DOHH2 (cell line): ENCODE measurements at regions not wholly inside any gene's neighbourhood (a gene's known extent, or its start where the extent isn't known, plus 50 kb on each side); places are given as distances from the start of the nearest gene placed in this dataset.

Experiments used
- H3F3A ChIP-seq: fragments of 200-600 bp; sonication (generic), shearing (Covaris generic); 2 replicates; pipeline ENCODE4 v1.6.0; 2016; ENCODE audit warnings: antibody characterized with exemption, mild to moderate bottlenecking; ENCODE audit not compliant: control insufficient read depth, insufficient read depth
- H3K27ac ChIP-seq: fragments of 200-600 bp; sonication (generic); 2 replicates; pipeline ENCODE4 v1.5.1; 2014; ENCODE audit warnings: low read depth, mild to moderate bottlenecking, low read length, moderate library complexity
- H3K27me3 ChIP-seq: fragments of 200-600 bp; sonication (generic); 2 replicates; pipeline ENCODE4 v1.6.1; 2014; ENCODE audit warnings: mild to moderate bottlenecking, low read length, mixed read lengths; ENCODE audit not compliant: control insufficient read depth
- H3K36me3 ChIP-seq: fragments of 200-600 bp; sonication (generic); 2 replicates; pipeline ENCODE4 v1.6.1; 2014; ENCODE audit warnings: mild to moderate bottlenecking, low read length, moderate library complexity, mixed read lengths; ENCODE audit not compliant: control insufficient read depth
- H3K4me1 ChIP-seq: fragments of 200-600 bp; sonication (generic); 2 replicates; pipeline ENCODE4 v1.6.1; 2014; ENCODE audit warnings: mild to moderate bottlenecking, low read length, mixed read lengths; ENCODE audit not compliant: control insufficient read depth
- H3K4me2 ChIP-seq: fragments of 200-600 bp; sonication (generic); 2 replicates; pipeline ENCODE4 v1.6.0; 2014; ENCODE audit warnings: mild to moderate bottlenecking, low read length, moderate library complexity
- H3K4me3 ChIP-seq: fragments of 200-600 bp; sonication (generic); 2 replicates; pipeline ENCODE4 v1.5.1; 2014; ENCODE audit warnings: mild to moderate bottlenecking, low read length, mixed read lengths
- H3K79me2 ChIP-seq: fragments of 200-600 bp; sonication (generic); 2 replicates; pipeline ENCODE4 v1.6.1; 2014; ENCODE audit warnings: mild to moderate bottlenecking, low read length, mixed read lengths; ENCODE audit not compliant: control insufficient read depth
- H3K9me2 ChIP-seq: fragments of 200-600 bp; sonication (generic); replicated peaks from 2 replicates; pipeline ENCODE4 v1.6.1; 2014; ENCODE audit warnings: mild to moderate bottlenecking, low read length, mixed read lengths; ENCODE audit not compliant: control insufficient read depth
- H3K9me3 ChIP-seq: fragments of 200-600 bp; sonication (generic); 2 replicates; pipeline ENCODE4 v1.6.1; 2014; ENCODE audit warnings: antibody characterized with exemption, low read length, mixed read lengths; ENCODE audit not compliant: control insufficient read depth, insufficient read depth
- H4K20me1 ChIP-seq: fragments of 200-600 bp; sonication (generic); 2 replicates; pipeline ENCODE4 v1.6.0; 2014; ENCODE audit warnings: low read depth, mild to moderate bottlenecking, antibody characterized with exemption, low read length, moderate library complexity; ENCODE audit not compliant: control insufficient read depth, insufficient read depth
- CTCF ChIP-seq: fragments of 200-600 bp; sonication (generic); IDR thresholded peaks from one replicate; pipeline ENCODE4 v1.5.1; 2014; ENCODE audit warnings: antibody characterized with exemption, mild to moderate bottlenecking, low read depth, low read length; ENCODE audit not compliant: poor library complexity, severe bottlenecking
- EZH2phosphoT487 ChIP-seq: fragments of 200-600 bp; sonication (generic); IDR thresholded peaks from 2 replicates; pipeline ENCODE4 v1.6.1; 2017; ENCODE audit warnings: borderline replicate concordance, mild to moderate bottlenecking, antibody characterized with exemption, low read length, moderate library complexity, mixed read lengths

- Histone ChIP-seq H3K36me3 (no peaks in the 10 kb centered on the region), H3K9me3 (no peaks in the 10 kb centered on the region), H3K9me2 (no peaks in the 10 kb centered on the region), H3K4me3 (no peak overlapping the region), H3K79me2 (no peaks in the 10 kb centered on the region), H3K4me2 (no peak overlapping the region), H3K27me3 (no peaks in the 10 kb centered on the region), H3K27ac (no peak overlapping the region), H3K4me1 (no peaks in the 10 kb centered on the region), H4K20me1 (no peaks in the 10 kb centered on the region), H3F3A (no peaks in the 10 kb centered on the region)
- no peak for TF ChIP-seq CTCF
Measured at GRCh38 chr15:47857014-47857775, 139.9 kb downstream of the SEMA6D start.

- H3K36me3 ChIP-seq: no peaks in the 10 kb centered on the region
- H3F3A ChIP-seq: no peaks in the 10 kb centered on the region
- H3K4me2 ChIP-seq: no peak overlapping the region
- no peaks in the 10 kb centered on the region for H3K27me3 ChIP-seq
- H4K20me1 ChIP-seq: no peaks in the 10 kb centered on the region
- H3K79me2 ChIP-seq: no peaks in the 10 kb centered on the region
- H3K4me1 ChIP-seq: no peaks in the 10 kb centered on the region
- no peak overlapping the region for H3K4me3 ChIP-seq
- no peak overlapping the region for H3K27ac ChIP-seq
- TF ChIP-seq EZH2phosphoT487: no peak
- no peak for TF ChIP-seq CTCF
- no peaks in the 10 kb centered on the region for H3K9me2 ChIP-seq
- no peaks in the 10 kb centered on the region for H3K9me3 ChIP-seq
Measured at GRCh38 chr15:47857776-47858167, 140.5 kb downstream of the SEMA6D start.

- no peaks in the 10 kb centered on the region for H3F3A ChIP-seq
- no peaks in the 10 kb centered on the region for H3K9me2 ChIP-seq
- H4K20me1 ChIP-seq: no peaks in the 10 kb centered on the region
- no peak overlapping the region for H3K4me3 ChIP-seq
- H3K36me3 ChIP-seq: no peaks in the 10 kb centered on the region
- H3K4me2 ChIP-seq: no peak overlapping the region
- TF ChIP-seq CTCF (no peak), EZH2phosphoT487 (no peak)
- no peaks in the 10 kb centered on the region for H3K9me3 ChIP-seq
- no peaks in the 10 kb centered on the region for H3K4me1 ChIP-seq
- H3K79me2 ChIP-seq: no peaks in the 10 kb centered on the region
- no peaks in the 10 kb centered on the region for H3K27me3 ChIP-seq
- H3K27ac ChIP-seq: no peak overlapping the region
Measured at GRCh38 chr15:47861111-47861903, 144.0 kb downstream of the SEMA6D start.
